H54 (cell line): ENCODE measurements at regions not wholly inside any gene's neighbourhood (a gene's known extent, or its start where the extent isn't known, plus 50 kb on each side); places are given as distances from the start of the nearest gene placed in this dataset.

Experiments
- DNase-seq: peaks from one replicate; pipeline ENCODE4 v3.0.0; 2011; ENCODE audit warnings: low spot score, mixed read lengths; ENCODE audit not compliant: insufficient read length
- FAIRE-seq: peaks from 3 replicates; lab custom pipeline; 2011; peaks lifted over from hg19 to GRCh38; lab: Jason Lieb, UNC
- POLR2A ChIP-seq: IDR thresholded peaks from 2 replicates; pipeline ENCODE4 v1.6.1; 2011; ENCODE audit warnings: low read depth, mild to moderate bottlenecking, low read length

GRCh38 chr17:72534265-72534664, 413.4 kb downstream of the SOX9 start:
- DNase-seq: no peak
- no peak for TF ChIP-seq POLR2A
- FAIRE-seq: no peak

- TF ChIP-seq POLR2A: no peak
- no peak for DNase-seq
- FAIRE-seq: no peak
Measured at GRCh38 chr17:72534776-72535175, 414.0 kb downstream of the SOX9 start.

GRCh38 chr17:72535346-72535745, 414.5 kb downstream of the SOX9 start:
- FAIRE-seq (no peak), DNase-seq (no peak)
- TF ChIP-seq POLR2A: no peak

GRCh38 chr17:72535779-72536178, 415.0 kb downstream of the SOX9 start:
- FAIRE-seq (no peak), DNase-seq (no peak)
- no peak for TF ChIP-seq POLR2A

GRCh38 chr17:72536788-72537187, 416.0 kb downstream of the SOX9 start:
- TF ChIP-seq POLR2A: no peak
- FAIRE-seq (no peak), DNase-seq (no peak)

GRCh38 chr17:72538443-72538842, 417.6 kb downstream of the SOX9 start:
- FAIRE-seq (no peak), DNase-seq (no peak)
- TF ChIP-seq POLR2A: no peak

- DNase-seq: no peak
- no peak for TF ChIP-seq POLR2A
- no peak for FAIRE-seq
Measured at GRCh38 chr17:72538901-72539352, 418.1 kb downstream of the SOX9 start.

GRCh38 chr17:72539981-72540897, 419.4 kb downstream of the SOX9 start:
- DNase-seq (peak; percentile 97), FAIRE-seq (no peak)
- TF ChIP-seq POLR2A: no peak

GRCh38 chr17:72542317-72542716, 421.5 kb downstream of the SOX9 start:
- no peak for TF ChIP-seq POLR2A
- DNase-seq: no peak
- no peak for FAIRE-seq

GRCh38 chr17:72545766-72546165, 424.9 kb downstream of the SOX9 start:
- FAIRE-seq: no peak

GRCh38 chr17:72553051-72553755, 432.4 kb downstream of the SOX9 start:
- TF ChIP-seq POLR2A: no peak
- DNase-seq (no peak), FAIRE-seq (no peak)

More at GRCh38 chr17:72545766-72546165, 424.9 kb downstream of the SOX9 start:
- no peak for DNase-seq
- no peak for TF ChIP-seq POLR2A

- no peak for FAIRE-seq
- no peak for DNase-seq
- no peak for TF ChIP-seq POLR2A
Measured at GRCh38 chr17:72554508-72554907, 433.7 kb downstream of the SOX9 start.

- TF ChIP-seq POLR2A: no peak
- FAIRE-seq: no peak
- DNase-seq: no peak
Measured at GRCh38 chr17:72555052-72555451, 434.2 kb downstream of the SOX9 start.
